ENCODE measurements at regions not wholly inside any gene's neighbourhood (a gene's known extent, or its start where the extent isn't known, plus 50 kb on each side); places are given as distances from the start of the nearest gene placed in this dataset.
"Not testable (repeated sequence)": the region's sequence is repeated elsewhere in the genome, so short reads cannot be mapped to it uniquely, and the experiment has no call there.

GRCh38 chr2:52036024-52036423 is 1004.1 kb upstream of the NRXN1 start:
- Histone ChIP-seq H3K27ac (no peak overlapping the region), H3K36me3 (no peaks in the 10 kb centered on the region), H3K4me1 (no peaks in the 10 kb centered on the region), H3K9me3 (no peaks in the 10 kb centered on the region), H3K4me3 (no peak overlapping the region), H3K27me3 (no peaks in the 10 kb centered on the region)
- WGBS: 96% methylated on average over 1 of the region's 1 CpG
- no peak for TF ChIP-seq EP300 (IDR thresholded peaks at IDR 0.05)
- TF ChIP-seq CTCF (IDR thresholded peaks at IDR 0.05): no peak
- TF ChIP-seq POLR2A (IDR thresholded peaks at IDR 0.05): no peak
- TF ChIP-seq POLR2AphosphoS5 (IDR thresholded peaks at IDR 0.05): no peak
- DNase-seq (ENCODE audit: low spot score in 2 of 2): no peak

GRCh38 chr2:52035391-52035790 is 1003.5 kb upstream of the NRXN1 start:
- no peaks in the 10 kb centered on the region for H3K9me3 ChIP-seq
- H3K4me1 ChIP-seq: no peaks in the 10 kb centered on the region
- TF ChIP-seq POLR2AphosphoS5 (IDR thresholded peaks at IDR 0.05): no peak
- TF ChIP-seq EP300 (IDR thresholded peaks at IDR 0.05): no peak
- no peak for TF ChIP-seq CTCF (IDR thresholded peaks at IDR 0.05)
- no peak for TF ChIP-seq POLR2A (IDR thresholded peaks at IDR 0.05)
- H3K36me3 ChIP-seq: no peaks in the 10 kb centered on the region
- 73% methylated on average over 1 of the region's 1 CpG for WGBS
- no peak overlapping the region for H3K4me3 ChIP-seq
- no peaks in the 10 kb centered on the region for H3K27me3 ChIP-seq
- H3K27ac ChIP-seq: no peak overlapping the region
- no peak for DNase-seq (ENCODE audit: low spot score in 2 of 2)

- TF ChIP-seq POLR2A (IDR thresholded peaks at IDR 0.05) (no peak), CTCF (IDR thresholded peaks at IDR 0.05) (no peak), EP300 (IDR thresholded peaks at IDR 0.05) (no peak), POLR2AphosphoS5 (IDR thresholded peaks at IDR 0.05) (no peak)
- no peak for DNase-seq (ENCODE audit: low spot score in 2 of 2)
- 87% methylated on average over 2 of the region's 2 CpGs for WGBS
Measured at GRCh38 chr2:52034706-52035105, 1002.8 kb upstream of the NRXN1 start.

GRCh38 chr2:52022006-52022405 is 990.1 kb upstream of the NRXN1 start:
- WGBS: 86% methylated on average over 3 of the region's 3 CpGs
- Histone ChIP-seq H3K4me1 (no peaks in the 10 kb centered on the region), H3K9me3 (no peaks in the 10 kb centered on the region), H3K27ac (no peak overlapping the region), H3K27me3 (no peaks in the 10 kb centered on the region), H3K4me3 (no peak overlapping the region), H3K36me3 (no peaks in the 10 kb centered on the region)
- TF ChIP-seq CTCF (IDR thresholded peaks at IDR 0.05): no peak
- no peak for TF ChIP-seq EP300 (IDR thresholded peaks at IDR 0.05)
- no peak for TF ChIP-seq POLR2A (IDR thresholded peaks at IDR 0.05)
- TF ChIP-seq POLR2AphosphoS5 (IDR thresholded peaks at IDR 0.05): no peak
- no peak for DNase-seq (ENCODE audit: low spot score in 2 of 2)

More at GRCh38 chr2:52034706-52035105, 1002.8 kb upstream of the NRXN1 start:
- H3K27ac ChIP-seq: no peak overlapping the region
- no peaks in the 10 kb centered on the region for H3K27me3 ChIP-seq
- no peaks in the 10 kb centered on the region for H3K36me3 ChIP-seq
- H3K9me3 ChIP-seq: no peaks in the 10 kb centered on the region
- no peak overlapping the region for H3K4me3 ChIP-seq
- no peaks in the 10 kb centered on the region for H3K4me1 ChIP-seq

- no peak overlapping the region for H3K4me3 ChIP-seq
- no peak for TF ChIP-seq POLR2A (IDR thresholded peaks at IDR 0.05)
- no peak for TF ChIP-seq EP300 (IDR thresholded peaks at IDR 0.05)
- TF ChIP-seq CTCF (IDR thresholded peaks at IDR 0.05): no peak
- no peak for TF ChIP-seq POLR2AphosphoS5 (IDR thresholded peaks at IDR 0.05)
- no peaks in the 10 kb centered on the region for H3K36me3 ChIP-seq
- no peaks in the 10 kb centered on the region for H3K9me3 ChIP-seq
- WGBS: 90% methylated on average over 7 of the region's 7 CpGs
- DNase-seq (ENCODE audit: low spot score in 2 of 2): no peak
- H3K27ac ChIP-seq: no peak overlapping the region
- no peaks in the 10 kb centered on the region for H3K27me3 ChIP-seq
- no peaks in the 10 kb centered on the region for H3K4me1 ChIP-seq
Measured at GRCh38 chr2:52017646-52018235, 985.8 kb upstream of the NRXN1 start.

- H3K36me3 ChIP-seq; H3K4me3 ChIP-seq; H3K4me1 ChIP-seq; DNase-seq (ENCODE audit: low spot score in 2 of 2); H3K9me3 ChIP-seq; H3K27me3 ChIP-seq; H3K27ac ChIP-seq: not testable (repeated sequence)
- no CpG with 5 or more reads among the region's 32 CpGs for WGBS
Measured at GRCh38 chr2:52006821-52007366, 975.0 kb upstream of the NRXN1 start.

Data from suprapubic skin (tissue), 4 donors.